IMR-90 (cell line): ENCODE measurements at regions not wholly inside any gene's neighbourhood (a gene's known extent, or its start where the extent isn't known, plus 50 kb on each side); places are given as distances from the start of the nearest gene placed in this dataset.

Experiments used
- ATAC-seq: fragments of 200-7000 bp; cut with Tn5 transposase; 2 replicates; pipeline ENCODE4 v1.9.1; 2020; ENCODE audit warnings: low read depth, mild to moderate bottlenecking, moderate library complexity
- BruUV-seq: library from RNA; stranded (reverse); fragments of 400-500 nt; replicated peaks from 2 replicates; lab custom pipeline; 2021; lab: Mats Ljungman, UMichigan
- CTCF ChIA-PET: fragments of 300-600 bp; formaldehyde crosslinking; extraction: SDS; loops from one replicate; lab custom pipeline; 2021; ENCODE audit warnings: antibody characterized with exemption; lab: Yijun Ruan, JAX
- POLR2A ChIA-PET: fragments of 300-600 bp; sonication (Branson Sonifier 250); formaldehyde crosslinking; loops from one replicate; lab custom pipeline; 2022; ENCODE audit warnings: antibody characterized with exemption; ENCODE audit not compliant: unreplicated experiment; lab: Charles Lee
- DNase-seq: peaks from one replicate; pipeline ENCODE4 v3.0.0; 2013
- H2AFZ ChIP-seq: replicated peaks from 2 replicates; pipeline ENCODE3; 2013; ENCODE audit warnings: low read length, mild to moderate bottlenecking; ENCODE audit not compliant: poor library complexity
- H2AK5ac ChIP-seq: 2 replicates; pipeline ENCODE4 v1.6.1; 2013; ENCODE audit warnings: low read depth, low read length, inconsistent platforms
- H2AK9ac ChIP-seq: replicated peaks from 2 replicates; pipeline ENCODE3; 2013; ENCODE audit warnings: mild to moderate bottlenecking, low read depth, low read length, moderate library complexity; ENCODE audit not compliant: poor library complexity
- H2BK120ac ChIP-seq: 2 replicates; pipeline ENCODE4 v1.6.1; 2013; ENCODE audit warnings: low read depth, low read length, inconsistent platforms
- H2BK15ac ChIP-seq: 3 replicates; pipeline ENCODE4 v1.6.1; 2013; ENCODE audit warnings: low read depth, low read length, inconsistent platforms
- H2BK20ac ChIP-seq: 2 replicates; pipeline ENCODE4 v1.6.1; 2013; ENCODE audit warnings: low read depth, mild to moderate bottlenecking, inconsistent platforms, low read length, moderate library complexity
- H2BK5ac ChIP-seq: 2 replicates; pipeline ENCODE4 v1.6.1; 2013; ENCODE audit warnings: mild to moderate bottlenecking, low read depth, low read length, inconsistent platforms; ENCODE audit not compliant: poor library complexity, severe bottlenecking
- H3K14ac ChIP-seq: replicated peaks from 2 replicates; pipeline ENCODE4 v1.6.1; 2013; ENCODE audit warnings: low read depth, low read length, inconsistent platforms
- H3K18ac ChIP-seq: 2 replicates; pipeline ENCODE4 v1.6.1; 2013; ENCODE audit warnings: low read depth, low read length, control low read depth
- H3K23ac ChIP-seq: 2 replicates; pipeline ENCODE4 v1.6.1; 2013; ENCODE audit warnings: low read depth, low read length, inconsistent platforms
- H3K27ac ChIP-seq: 2 replicates; pipeline ENCODE4 v1.5.1; 2013; ENCODE audit warnings: mild to moderate bottlenecking, control low read depth, low read length; ENCODE audit not compliant: insufficient read depth
- H3K27me3 ChIP-seq: 2 replicates; pipeline ENCODE4 v1.6.1; 2013; ENCODE audit warnings: low read length; ENCODE audit not compliant: control insufficient read depth, insufficient read depth
- H3K36me3 ChIP-seq: 2 replicates; pipeline ENCODE4 v1.6.1; 2013; ENCODE audit warnings: low read length, mixed read lengths; ENCODE audit not compliant: control insufficient read depth, insufficient read depth
- H3K4ac ChIP-seq: 2 replicates; pipeline ENCODE4 v1.6.1; 2013; ENCODE audit warnings: low read depth, low read length, inconsistent platforms
- H3K4me1 ChIP-seq: 2 replicates; pipeline ENCODE4 v1.6.1; 2013; ENCODE audit warnings: low read length, mixed read lengths; ENCODE audit not compliant: control insufficient read depth, insufficient read depth
- H3K4me2 ChIP-seq: 2 replicates; pipeline ENCODE4 v1.6.1; 2013; ENCODE audit warnings: low read depth, mild to moderate bottlenecking, control low read depth, low read length, moderate library complexity
- H3K4me3 ChIP-seq: 2 replicates; pipeline ENCODE4 v1.5.1; 2013; ENCODE audit warnings: low read depth, mild to moderate bottlenecking, control low read depth, low read length, moderate library complexity; ENCODE audit not compliant: insufficient read depth
- H3K56ac ChIP-seq: 2 replicates; pipeline ENCODE4 v1.6.1; 2013; ENCODE audit warnings: low read length, inconsistent platforms; ENCODE audit not compliant: insufficient read depth; ENCODE audit errors: extremely low read depth
- H3K79me1 ChIP-seq, 2 experiments: 2 replicates each; pipeline ENCODE4 v1.6.1; 2013; ENCODE audit warnings: low read length in 2 of 2, inconsistent platforms in 1 of 2, low read depth in 1 of 2
- H3K9ac ChIP-seq: 2 replicates; pipeline ENCODE4 v1.6.1; 2013; ENCODE audit warnings: low read depth, low read length, control low read depth
- H3K9me1 ChIP-seq: 2 replicates; pipeline ENCODE4 v1.6.1; 2013; ENCODE audit warnings: low read length, inconsistent platforms; ENCODE audit not compliant: insufficient read depth
- H3K9me3 ChIP-seq: 2 replicates; pipeline ENCODE4 v1.6.1; 2013; ENCODE audit warnings: low read length; ENCODE audit not compliant: control insufficient read depth, insufficient read depth
- H4K20me1 ChIP-seq: 2 replicates; pipeline ENCODE4 v1.6.1; 2013; ENCODE audit warnings: low read length, inconsistent platforms; ENCODE audit not compliant: insufficient read depth
- H4K5ac ChIP-seq: 2 replicates; pipeline ENCODE4 v1.6.1; 2013; ENCODE audit warnings: mild to moderate bottlenecking, low read depth, low read length, control low read depth
- H4K8ac ChIP-seq, 2 experiments: 2 replicates each; pipeline ENCODE4 v1.6.1; 2013; ENCODE audit warnings: low read depth in 2 of 2, low read length in 2 of 2, control low read depth in 1 of 2, inconsistent platforms in 1 of 2
- H4K91ac ChIP-seq: 2 replicates; pipeline ENCODE4 v1.6.1; 2013; ENCODE audit warnings: low read depth, low read length, inconsistent platforms; ENCODE audit not compliant: insufficient read depth
- BHLHE40 ChIP-seq: fragments of 150-350 bp; IDR thresholded peaks from 2 replicates; pipeline ENCODE4 v1.6.1; 2016; ENCODE audit warnings: mild to moderate bottlenecking, low read depth, low read length
- CEBPB ChIP-seq: IDR thresholded peaks from 2 replicates; pipeline ENCODE4 v1.6.1; 2012; ENCODE audit warnings: low read depth, low read length, improper control_type of control experiment
- CHD1 ChIP-seq: IDR thresholded peaks from 2 replicates; pipeline ENCODE4 v1.6.1; 2012; ENCODE audit warnings: low read depth, low read length, improper control_type of control experiment
- ELK1 ChIP-seq: fragments of 150-350 bp; IDR thresholded peaks from 2 replicates; pipeline ENCODE4 v1.6.1; 2016; ENCODE audit warnings: low read depth, mild to moderate bottlenecking, low read length, moderate library complexity, borderline replicate concordance
- FOS ChIP-seq: fragments of 150-350 bp; IDR thresholded peaks from 2 replicates; pipeline ENCODE4 v1.6.1; 2016; ENCODE audit warnings: low read depth, low read length
- MAFK ChIP-seq: IDR thresholded peaks from 2 replicates; pipeline ENCODE4 v1.6.1; 2012; ENCODE audit warnings: low read depth, low read length, improper control_type of control experiment
- MXI1 ChIP-seq: IDR thresholded peaks from 2 replicates; pipeline ENCODE4 v1.6.1; 2012; ENCODE audit warnings: low read depth, mild to moderate bottlenecking, low read length, moderate library complexity, borderline replicate concordance
- NFE2L2 ChIP-seq: fragments of 150-350 bp; IDR thresholded peaks from 2 replicates; pipeline ENCODE4 v1.6.1; 2016; ENCODE audit warnings: low read depth, mild to moderate bottlenecking, low read length
- POLR2A ChIP-seq: IDR thresholded peaks from 2 replicates; pipeline ENCODE4 v1.6.1; 2012; ENCODE audit warnings: mild to moderate bottlenecking, low read depth, low read length
- RFX5 ChIP-seq: IDR thresholded peaks from 2 replicates; pipeline ENCODE4 v1.8.0; 2012; ENCODE audit warnings: low read depth, mild to moderate bottlenecking, low read length, moderate library complexity
- SMC3 ChIP-seq: fragments of 150-350 bp; IDR thresholded peaks from 2 replicates; pipeline ENCODE4 v1.6.1; 2016; ENCODE audit warnings: low read depth, mild to moderate bottlenecking, antibody characterized with exemption, low read length, moderate library complexity
- dilution Hi-C: fragments of 300-500 bp; cut with HindIII; formaldehyde crosslinking; loops from one replicate; pipeline ENCODE4 v1.14.3; 2018; ENCODE audit warnings: low sequenced_read_pairs; ENCODE audit not compliant: unreplicated experiment
- in situ Hi-C: fragments of 300-500 bp; cut with MboI; formaldehyde crosslinking; loops from 3 replicates; pipeline ENCODE4 v1.14.3; 2019; ENCODE audit warnings: low sequenced_read_pairs, inconsistent platforms, mixed read lengths
- intact Hi-C: fragments of 100-400 bp; cut with micrococcal nuclease; formaldehyde crosslinking; loops from 2 replicates; pipeline ENCODE4 v1.10.0; 2022
- TF ChIP-seq, protein P1 (sequence below): fragments of 150-350 bp; IDR thresholded peaks from 2 replicates; pipeline ENCODE4 v1.6.1; 2017; ENCODE audit warnings: mild to moderate bottlenecking, antibody characterized with exemption, low read length, low read depth
- TF ChIP-seq, protein P2 (sequence below): conservative IDR thresholded peaks from 2 replicates; pipeline ENCODE4 v1.5.1; 2012; ENCODE audit warnings: mild to moderate bottlenecking, low read depth, low read length, improper control_type of control experiment

- Histone ChIP-seq H3K9me3 (no peaks in the 10 kb centered on the region), H2BK5ac (peak overlapping the region; percentile 75), H3K56ac (peak overlapping the region; percentile 10; the same call in 1 of the 2 replicates), H3K14ac (0 out of 2 replicates have a peak overlapping the region, but pooled peaks have one; percentile 45), H3K79me1 (no peaks in the 10 kb centered on the region), H3K4me3 (no peak overlapping the region), H3K27ac (no peak overlapping the region), H3K4me1 (no peaks in the 10 kb centered on the region), H3K4me2 (peak overlapping the region; percentile 63; the same call in 1 of the 2 replicates), H3K36me3 (no peaks in the 10 kb centered on the region), H2BK120ac (peak overlapping the region; percentile 85), H3K9me1 (no peaks in the 10 kb centered on the region), H3K9ac (no peak overlapping the region), H2AK9ac (no peak overlapping the region), H4K8ac (peak overlapping the region in 1 of 2 experiments; percentile 61; a peak in 1 of 4 replicates), H4K20me1 (no peaks in the 10 kb centered on the region), H3K27me3 (no peaks in the 10 kb centered on the region), H4K91ac (no peak overlapping the region; the same call in 1 of the 2 replicates), H4K5ac (no peak overlapping the region; the same call in 1 of the 2 replicates), H3K4ac (peak overlapping the region; percentile 31; the same call in 1 of the 2 replicates), H2AK5ac (no peak overlapping the region), H2AFZ (no peak overlapping the region), H3K18ac (peak overlapping the region; percentile 90; the same call in 1 of the 2 replicates), H2BK15ac (no peak overlapping the region), H2BK20ac (peak overlapping the region; percentile 64; the same call in 1 of the 2 replicates), H3K23ac (peak overlapping the region; percentile 60; the same call in 1 of the 2 replicates)
- in situ Hi-C loops (no loop called here), intact Hi-C loops (loop anchor here (5.0 kb wide), 1 partner anchor 143 kb away; the partner anchor contains the start of gene ZNF462), dilution Hi-C loops (no loop called here)
- BruUV-seq: no TSS peak
- ChIA-PET CTCF (no interaction called here), POLR2A (no interaction called here)
- TF ChIP-seq CHD1 (no peak), BHLHE40 (no peak), CEBPB (no peak), RFX5 (no peak), NFE2L2 (no peak), SMC3 (no peak), POLR2A (no peak), MAFK (no peak), FOS (no peak), ELK1 (no peak), MXI1 (no peak)
- TF ChIP-seq, protein P1, sequence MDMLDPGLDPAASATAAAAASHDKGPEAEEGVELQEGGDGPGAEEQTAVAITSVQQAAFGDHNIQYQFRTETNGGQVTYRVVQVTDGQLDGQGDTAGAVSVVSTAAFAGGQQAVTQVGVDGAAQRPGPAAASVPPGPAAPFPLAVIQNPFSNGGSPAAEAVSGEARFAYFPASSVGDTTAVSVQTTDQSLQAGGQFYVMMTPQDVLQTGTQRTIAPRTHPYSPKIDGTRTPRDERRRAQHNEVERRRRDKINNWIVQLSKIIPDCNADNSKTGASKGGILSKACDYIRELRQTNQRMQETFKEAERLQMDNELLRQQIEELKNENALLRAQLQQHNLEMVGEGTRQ: no peak
- TF ChIP-seq, protein P2, sequence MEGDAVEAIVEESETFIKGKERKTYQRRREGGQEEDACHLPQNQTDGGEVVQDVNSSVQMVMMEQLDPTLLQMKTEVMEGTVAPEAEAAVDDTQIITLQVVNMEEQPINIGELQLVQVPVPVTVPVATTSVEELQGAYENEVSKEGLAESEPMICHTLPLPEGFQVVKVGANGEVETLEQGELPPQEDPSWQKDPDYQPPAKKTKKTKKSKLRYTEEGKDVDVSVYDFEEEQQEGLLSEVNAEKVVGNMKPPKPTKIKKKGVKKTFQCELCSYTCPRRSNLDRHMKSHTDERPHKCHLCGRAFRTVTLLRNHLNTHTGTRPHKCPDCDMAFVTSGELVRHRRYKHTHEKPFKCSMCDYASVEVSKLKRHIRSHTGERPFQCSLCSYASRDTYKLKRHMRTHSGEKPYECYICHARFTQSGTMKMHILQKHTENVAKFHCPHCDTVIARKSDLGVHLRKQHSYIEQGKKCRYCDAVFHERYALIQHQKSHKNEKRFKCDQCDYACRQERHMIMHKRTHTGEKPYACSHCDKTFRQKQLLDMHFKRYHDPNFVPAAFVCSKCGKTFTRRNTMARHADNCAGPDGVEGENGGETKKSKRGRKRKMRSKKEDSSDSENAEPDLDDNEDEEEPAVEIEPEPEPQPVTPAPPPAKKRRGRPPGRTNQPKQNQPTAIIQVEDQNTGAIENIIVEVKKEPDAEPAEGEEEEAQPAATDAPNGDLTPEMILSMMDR: no peak
- ATAC-seq: peak; percentile 60
- DNase-seq: peak; percentile 38
Observed at GRCh38 chr9:106718936-106719335, 144.0 kb upstream of the ZNF462 start.
